GM10266 (cell line): ENCODE measurements at regions not wholly inside any gene's neighbourhood (a gene's known extent, or its start where the extent isn't known, plus 50 kb on each side); places are given as distances from the start of the nearest gene placed in this dataset.

Experiments used
- DNase-seq: peaks from one replicate; pipeline ENCODE4 v3.0.0; 2012; ENCODE audit errors: extremely low spot score
- CTCF ChIP-seq: IDR thresholded peaks from 2 replicates; pipeline ENCODE4 v1.5.1; 2012; ENCODE audit warnings: mild to moderate bottlenecking, low read depth; ENCODE audit not compliant: control insufficient read depth, insufficient read depth; ENCODE audit errors: missing control alignments

GRCh38 chr14:35222872-35223466 lies 69.2 kb upstream of the PSMA6 start:
- no peak for TF ChIP-seq CTCF
- no peak for DNase-seq

- DNase-seq = no peak
- TF ChIP-seq CTCF = no peak
Measured at GRCh38 chr14:35223927-35224326, 68.3 kb upstream of the PSMA6 start.

GRCh38 chr14:35224615-35225014 lies 67.6 kb upstream of the PSMA6 start:
- TF ChIP-seq CTCF = no peak

GRCh38 chr14:35229084-35229791 lies 62.9 kb upstream of the PSMA6 start:
- no peak for DNase-seq
- peak; percentile 31 for TF ChIP-seq CTCF

More at GRCh38 chr14:35224615-35225014, 67.6 kb upstream of the PSMA6 start:
- no peak for DNase-seq

GRCh38 chr14:35229792-35230089 lies 62.4 kb upstream of the PSMA6 start:
- no peak for TF ChIP-seq CTCF

GRCh38 chr14:35231207-35231760 lies 60.9 kb upstream of the PSMA6 start:
- no peak for DNase-seq
- no peak for TF ChIP-seq CTCF

More at GRCh38 chr14:35229792-35230089, 62.4 kb upstream of the PSMA6 start:
- DNase-seq = no peak
